ENCODE measurements at regions not wholly inside any gene's neighbourhood (a gene's known extent, or its start where the extent isn't known, plus 50 kb on each side); places are given as distances from the start of the nearest gene placed in this dataset.

DNA sequence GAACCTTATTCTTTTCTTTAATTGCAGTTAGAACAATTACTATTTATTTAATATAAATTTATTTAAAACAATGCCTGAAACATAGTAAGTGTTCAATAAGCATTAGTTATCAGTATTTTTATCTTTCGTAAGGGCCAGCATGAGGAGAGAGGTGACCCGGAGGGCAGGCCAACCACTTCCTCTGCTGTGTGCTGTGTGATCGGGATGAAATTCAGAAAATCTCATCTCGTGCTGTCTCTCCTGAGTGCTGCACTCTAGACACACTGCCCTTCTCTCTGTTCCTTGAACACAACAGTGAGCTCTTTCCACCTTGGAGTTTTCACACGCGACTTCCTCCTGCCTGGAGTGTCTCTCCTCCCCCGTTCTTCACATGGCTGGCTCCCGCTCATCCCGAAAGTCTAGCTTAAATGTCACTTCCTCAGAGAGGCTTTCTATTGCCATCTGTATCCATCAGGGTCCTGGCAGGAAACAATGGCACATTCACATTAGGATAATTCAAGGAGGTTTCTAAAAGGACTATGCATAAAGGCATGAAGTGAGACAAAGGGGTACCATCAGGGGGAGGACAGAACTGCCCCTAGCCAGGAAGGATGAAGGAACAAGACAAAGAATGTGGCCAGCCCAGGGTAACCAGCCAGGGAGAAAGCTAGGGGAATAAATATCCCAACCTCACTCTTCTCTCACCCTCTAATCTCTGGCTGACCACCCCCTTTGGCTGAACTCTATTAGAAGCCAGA lies 142.6 kb upstream of the GJB5 start:
- POLR2A ChIA-PET, result no interaction called here
- dilution Hi-C loops (cut with MboI; ENCODE audit: extremely low pct_ligation_motif_present, low sequenced_read_pairs), result no loop called here
- no TSS peak for BruUV-seq (replicated peaks)
- no peaks in the 10 kb centered on the region for H3K36me3 ChIP-seq (ENCODE audit: control insufficient read depth in 2 of 2, extremely low read depth in 1 of 2, insufficient read depth in 2 of 2, low read length in 2 of 2)
- no peak overlapping the region for H3K4me2 ChIP-seq (ENCODE audit: insufficient read depth, low read length)
- H3K27me3 ChIP-seq (ENCODE audit: control insufficient read depth in 2 of 2, insufficient read depth in 2 of 2, low read length in 2 of 2), result no peaks in the 10 kb centered on the region
- intact Hi-C loops (cut with micrococcal nuclease), result no loop called here
- CTCF ChIA-PET, result interaction anchor here (0.7 kb wide), 1 partner anchor 1031 kb away, joined by 5 read pairs; no protein-coding TSS in a partner anchor
- TF ChIP-seq, protein P1, sequence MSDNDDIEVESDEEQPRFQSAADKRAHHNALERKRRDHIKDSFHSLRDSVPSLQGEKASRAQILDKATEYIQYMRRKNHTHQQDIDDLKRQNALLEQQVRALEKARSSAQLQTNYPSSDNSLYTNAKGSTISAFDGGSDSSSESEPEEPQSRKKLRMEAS (IDR thresholded peaks at IDR 0.05; ENCODE audit: insufficient read depth, insufficient read length), result no peak
- TF ChIP-seq EZH2 (IDR thresholded peaks at IDR 0.05; ENCODE audit: borderline replicate concordance, low read depth, low read length, severe bottlenecking) (no peak), POLR2A (IDR thresholded peaks at IDR 0.05; ENCODE audit: low read depth, low read length) (no peak), POLR2AphosphoS5 (IDR thresholded peaks at IDR 0.05; ENCODE audit: insufficient read depth, low read depth, low read length) (no peak), MYC (IDR thresholded peaks at IDR 0.05; ENCODE audit: low read depth, low read length) (no peak)
- no peak overlapping the region for H3K9ac ChIP-seq (replicated peaks; ENCODE audit: extremely low read depth, insufficient read depth, low read length)
- FAIRE-seq (no peak), DNase-seq (ENCODE audit: low read depth, low spot score) (no peak)
- no peaks in the 10 kb centered on the region for H3K9me3 ChIP-seq (replicated peaks; ENCODE audit: control insufficient read depth, insufficient read depth, low read length)
- H3K4me3 ChIP-seq (replicated peaks in 1 of 3; ENCODE audit: insufficient read depth in 1 of 3, low read depth in 1 of 3, low read length in 3 of 3), result no peak overlapping the region
- H2AFZ ChIP-seq (ENCODE audit: low read depth, low read length), result no peak overlapping the region
- no peaks in the 10 kb centered on the region for H3K9me1 ChIP-seq (replicated peaks; ENCODE audit: control insufficient read depth, extremely low read depth, insufficient read depth, low read length)
- no peaks in the 10 kb centered on the region for H4K20me1 ChIP-seq (replicated peaks; ENCODE audit: control insufficient read depth, extremely low read depth, insufficient read depth, low read length)
- H3K4me1 ChIP-seq (ENCODE audit: control insufficient read depth, extremely low read depth, insufficient read depth, low read length), result no peaks in the 10 kb centered on the region
- H3K27ac ChIP-seq (ENCODE audit: insufficient read depth, low read depth, low read length), result no peak overlapping the region
- no peaks in the 10 kb centered on the region for H3K79me2 ChIP-seq (ENCODE audit: control insufficient read depth, insufficient read depth, low read length)

DNA sequence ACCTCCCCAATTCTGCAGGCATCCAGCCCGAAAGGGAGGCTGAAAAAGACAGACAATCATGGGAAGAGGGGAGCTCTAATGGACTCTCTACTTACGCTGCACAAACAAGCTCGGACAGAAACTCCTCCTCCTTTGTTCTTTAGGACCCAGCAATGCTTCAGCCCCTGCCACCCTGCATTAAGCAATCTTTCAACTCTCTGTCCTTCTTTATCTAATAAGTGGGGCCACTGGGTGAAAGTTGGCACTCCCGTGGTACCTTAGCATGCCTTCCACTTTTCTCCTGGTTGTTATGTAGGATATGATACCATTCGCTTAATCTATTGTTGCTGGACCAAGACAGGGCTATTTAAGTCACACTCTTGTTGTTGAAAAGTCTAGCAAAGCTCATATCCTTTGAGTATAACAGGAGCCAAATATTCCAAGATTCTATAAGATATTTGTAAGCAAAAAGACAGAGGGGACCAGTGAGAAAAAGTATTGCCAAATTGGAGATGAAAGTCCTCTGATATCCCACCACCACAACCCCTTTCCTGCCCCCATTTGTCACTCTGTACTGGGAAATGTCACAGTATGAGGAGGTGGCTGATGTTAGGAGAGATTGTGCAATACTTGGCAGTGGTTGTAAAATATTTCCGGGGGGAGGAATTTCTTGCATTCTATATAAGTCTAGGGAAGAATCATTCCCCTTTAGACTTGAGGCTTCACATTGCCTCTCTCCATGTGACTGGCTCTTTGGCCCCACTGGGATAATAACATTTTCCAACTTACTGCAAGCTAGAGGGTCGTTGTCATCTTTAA lies 137.3 kb upstream of the GJB5 start:
- intact Hi-C loops (cut with micrococcal nuclease) (no loop called here), dilution Hi-C loops (cut with MboI; ENCODE audit: extremely low pct_ligation_motif_present, low sequenced_read_pairs) (no loop called here)
- Histone ChIP-seq H3K4me2 (ENCODE audit: insufficient read depth, low read length) (no peak overlapping the region), H3K9ac (replicated peaks; ENCODE audit: extremely low read depth, insufficient read depth, low read length) (no peak overlapping the region), H3K4me3 (replicated peaks in 1 of 3; ENCODE audit: insufficient read depth in 1 of 3, low read depth in 1 of 3, low read length in 3 of 3) (no peak overlapping the region), H3K27ac (ENCODE audit: insufficient read depth, low read depth, low read length) (no peak overlapping the region), H4K20me1 (replicated peaks; ENCODE audit: control insufficient read depth, extremely low read depth, insufficient read depth, low read length) (no peaks in the 10 kb centered on the region), H3K36me3 (ENCODE audit: control insufficient read depth in 2 of 2, extremely low read depth in 1 of 2, insufficient read depth in 2 of 2, low read length in 2 of 2) (no peaks in the 10 kb centered on the region), H3K79me2 (ENCODE audit: control insufficient read depth, insufficient read depth, low read length) (no peaks in the 10 kb centered on the region), H3K4me1 (ENCODE audit: control insufficient read depth, extremely low read depth, insufficient read depth, low read length) (no peaks in the 10 kb centered on the region), H3K27me3 (ENCODE audit: control insufficient read depth in 2 of 2, insufficient read depth in 2 of 2, low read length in 2 of 2) (no peaks in the 10 kb centered on the region), H2AFZ (ENCODE audit: low read depth, low read length) (no peak overlapping the region), H3K9me3 (replicated peaks; ENCODE audit: control insufficient read depth, insufficient read depth, low read length) (no peaks in the 10 kb centered on the region), H3K9me1 (replicated peaks; ENCODE audit: control insufficient read depth, extremely low read depth, insufficient read depth, low read length) (no peaks in the 10 kb centered on the region)
- POLR2A ChIA-PET, result no interaction called here
- TF ChIP-seq EZH2 (IDR thresholded peaks at IDR 0.05; ENCODE audit: borderline replicate concordance, low read depth, low read length, severe bottlenecking) (no peak), POLR2A (IDR thresholded peaks at IDR 0.05; ENCODE audit: low read depth, low read length) (no peak), JUN (IDR thresholded peaks at IDR 0.05; ENCODE audit: borderline replicate concordance, insufficient read depth, insufficient read length, low read depth) (no peak), GATA2 (IDR thresholded peaks at IDR 0.05; ENCODE audit: insufficient read depth, insufficient read length, low read depth, low read length) (no peak), FOS (IDR thresholded peaks at IDR 0.05; ENCODE audit: borderline replicate concordance, insufficient read depth, low read length) (no peak), MYC (IDR thresholded peaks at IDR 0.05; ENCODE audit: low read depth, low read length) (no peak), POLR2AphosphoS5 (IDR thresholded peaks at IDR 0.05; ENCODE audit: insufficient read depth, low read depth, low read length) (no peak)
- TF ChIP-seq, protein P1 (IDR thresholded peaks at IDR 0.05; ENCODE audit: insufficient read depth, insufficient read length), result no peak
- TF ChIP-seq, protein P2, sequence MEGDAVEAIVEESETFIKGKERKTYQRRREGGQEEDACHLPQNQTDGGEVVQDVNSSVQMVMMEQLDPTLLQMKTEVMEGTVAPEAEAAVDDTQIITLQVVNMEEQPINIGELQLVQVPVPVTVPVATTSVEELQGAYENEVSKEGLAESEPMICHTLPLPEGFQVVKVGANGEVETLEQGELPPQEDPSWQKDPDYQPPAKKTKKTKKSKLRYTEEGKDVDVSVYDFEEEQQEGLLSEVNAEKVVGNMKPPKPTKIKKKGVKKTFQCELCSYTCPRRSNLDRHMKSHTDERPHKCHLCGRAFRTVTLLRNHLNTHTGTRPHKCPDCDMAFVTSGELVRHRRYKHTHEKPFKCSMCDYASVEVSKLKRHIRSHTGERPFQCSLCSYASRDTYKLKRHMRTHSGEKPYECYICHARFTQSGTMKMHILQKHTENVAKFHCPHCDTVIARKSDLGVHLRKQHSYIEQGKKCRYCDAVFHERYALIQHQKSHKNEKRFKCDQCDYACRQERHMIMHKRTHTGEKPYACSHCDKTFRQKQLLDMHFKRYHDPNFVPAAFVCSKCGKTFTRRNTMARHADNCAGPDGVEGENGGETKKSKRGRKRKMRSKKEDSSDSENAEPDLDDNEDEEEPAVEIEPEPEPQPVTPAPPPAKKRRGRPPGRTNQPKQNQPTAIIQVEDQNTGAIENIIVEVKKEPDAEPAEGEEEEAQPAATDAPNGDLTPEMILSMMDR (IDR thresholded peaks at IDR 0.05; ENCODE audit: extremely low read depth in 1 of 2, insufficient read depth in 1 of 2, low read depth in 1 of 2, low read length in 2 of 2), result no peak
- CTCF ChIA-PET, result no interaction called here
- DNase-seq (ENCODE audit: low read depth, low spot score) (no peak), FAIRE-seq (no peak)
- BruUV-seq (replicated peaks), result no TSS peak

Data from endothelial cell of umbilical vein (primary cell).